DND-41 (cell line): ENCODE measurements at regions not wholly inside any gene's neighbourhood (a gene's known extent, or its start where the extent isn't known, plus 50 kb on each side); places are given as distances from the start of the nearest gene placed in this dataset.

Experiments used
- ATAC-seq: fragments of 200-7000 bp; cut with Tn5 transposase; 3 replicates; pipeline ENCODE4 v1.9.1; 2021; ENCODE audit warnings: low read depth; ENCODE audit not compliant: insufficient read depth
- DNase-seq: peaks from one replicate; pipeline ENCODE4 v3.0.0-alpha.2; 2020
- H2AFZ ChIP-seq: 2 replicates; pipeline ENCODE4 v1.6.0; 2012; ENCODE audit warnings: low read depth, low read length
- H3K27ac ChIP-seq: 2 replicates; pipeline ENCODE4 v1.5.1; 2012; ENCODE audit warnings: low read length, inconsistent platforms
- H3K27me3 ChIP-seq: fragments of 200-600 bp; sonication (generic); 2 replicates; pipeline ENCODE4 v1.6.0; 2012; ENCODE audit warnings: low read length, mild to moderate bottlenecking, inconsistent platforms; ENCODE audit not compliant: insufficient read depth, poor library complexity
- H3K36me3 ChIP-seq: 2 replicates; pipeline ENCODE4 v1.5.1; 2012; ENCODE audit warnings: low read length, inconsistent platforms; ENCODE audit not compliant: insufficient read depth
- H3K4me1 ChIP-seq: 2 replicates; pipeline ENCODE4 v1.5.1; 2012; ENCODE audit warnings: mild to moderate bottlenecking, low read length; ENCODE audit not compliant: insufficient read depth
- H3K4me2 ChIP-seq: 2 replicates; pipeline ENCODE4 v1.6.0; 2012; ENCODE audit warnings: mild to moderate bottlenecking, moderate library complexity, low read length, inconsistent platforms; ENCODE audit not compliant: insufficient read depth
- H3K4me3 ChIP-seq, 2 experiments: fragments of 200-600 bp in 1 of 2; shearing (Covaris generic) in 1 of 2; 2 replicates each; pipeline ENCODE4 v1.5.1; 2012 to 2016; ENCODE audit warnings: inconsistent platforms in 2 of 2, low read length in 2 of 2, mild to moderate bottlenecking in 2 of 2, low read depth in 1 of 2, moderate library complexity in 1 of 2
- H3K79me2 ChIP-seq: 2 replicates; pipeline ENCODE4 v1.6.0; 2012; ENCODE audit warnings: low read length, inconsistent platforms; ENCODE audit not compliant: insufficient read depth
- H3K9ac ChIP-seq: 2 replicates; pipeline ENCODE4 v1.6.0; 2012; ENCODE audit warnings: low read depth, mild to moderate bottlenecking, inconsistent platforms, low read length, moderate library complexity
- H3K9me3 ChIP-seq: 2 replicates; pipeline ENCODE4 v1.5.1; 2012; ENCODE audit warnings: low read length, moderate library complexity, mild to moderate bottlenecking, inconsistent platforms; ENCODE audit not compliant: insufficient read depth, severe bottlenecking
- H4K20me1 ChIP-seq: 2 replicates; pipeline ENCODE4 v1.6.0; 2012; ENCODE audit warnings: low read length; ENCODE audit not compliant: insufficient read depth
- EZH2 ChIP-seq: IDR thresholded peaks from 3 replicates; pipeline ENCODE4 v1.6.1; 2012; ENCODE audit warnings: borderline replicate concordance, low read depth, mild to moderate bottlenecking, moderate library complexity, low read length, inconsistent platforms; ENCODE audit not compliant: severe bottlenecking
- TF ChIP-seq, protein P1 (sequence below): IDR thresholded peaks from 2 replicates; pipeline ENCODE4 v1.5.1; 2012; ENCODE audit warnings: borderline replicate concordance, low read length, moderate library complexity, mild to moderate bottlenecking; ENCODE audit not compliant: poor library complexity, severe bottlenecking; ENCODE audit errors: extremely low read depth

- H3K4me1 ChIP-seq, result peaks cover 15% of the 10 kb centered on the region
- no peaks in the 10 kb centered on the region for H3K27me3 ChIP-seq
- no peaks in the 10 kb centered on the region for H3K36me3 ChIP-seq
- H3K27ac ChIP-seq, result no peak overlapping the region
- H2AFZ ChIP-seq, result no peak overlapping the region
- DNase-seq, result no peak
- H3K4me3 ChIP-seq, result no peak overlapping the region
- H3K9me3 ChIP-seq, result no peaks in the 10 kb centered on the region
- H3K4me2 ChIP-seq, result no peak overlapping the region
- ATAC-seq, result no peak
- TF ChIP-seq, protein P1, sequence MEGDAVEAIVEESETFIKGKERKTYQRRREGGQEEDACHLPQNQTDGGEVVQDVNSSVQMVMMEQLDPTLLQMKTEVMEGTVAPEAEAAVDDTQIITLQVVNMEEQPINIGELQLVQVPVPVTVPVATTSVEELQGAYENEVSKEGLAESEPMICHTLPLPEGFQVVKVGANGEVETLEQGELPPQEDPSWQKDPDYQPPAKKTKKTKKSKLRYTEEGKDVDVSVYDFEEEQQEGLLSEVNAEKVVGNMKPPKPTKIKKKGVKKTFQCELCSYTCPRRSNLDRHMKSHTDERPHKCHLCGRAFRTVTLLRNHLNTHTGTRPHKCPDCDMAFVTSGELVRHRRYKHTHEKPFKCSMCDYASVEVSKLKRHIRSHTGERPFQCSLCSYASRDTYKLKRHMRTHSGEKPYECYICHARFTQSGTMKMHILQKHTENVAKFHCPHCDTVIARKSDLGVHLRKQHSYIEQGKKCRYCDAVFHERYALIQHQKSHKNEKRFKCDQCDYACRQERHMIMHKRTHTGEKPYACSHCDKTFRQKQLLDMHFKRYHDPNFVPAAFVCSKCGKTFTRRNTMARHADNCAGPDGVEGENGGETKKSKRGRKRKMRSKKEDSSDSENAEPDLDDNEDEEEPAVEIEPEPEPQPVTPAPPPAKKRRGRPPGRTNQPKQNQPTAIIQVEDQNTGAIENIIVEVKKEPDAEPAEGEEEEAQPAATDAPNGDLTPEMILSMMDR, result no peak
- no peak for TF ChIP-seq EZH2
- H3K79me2 ChIP-seq, result no peaks in the 10 kb centered on the region
- H4K20me1 ChIP-seq, result no peaks in the 10 kb centered on the region
- H3K9ac ChIP-seq, result no peak overlapping the region
Measured at GRCh38 chr3:31237887-31238286, 294.8 kb upstream of the STT3B start.

GRCh38 chr3:31240013-31240412, 292.7 kb upstream of the STT3B start:
- H3K4me3 ChIP-seq, result no peak overlapping the region
- no peaks in the 10 kb centered on the region for H4K20me1 ChIP-seq
- no peak for ATAC-seq
- no peak overlapping the region for H3K27ac ChIP-seq
- H3K9ac ChIP-seq, result no peak overlapping the region
- H3K4me1 ChIP-seq, result no peaks in the 10 kb centered on the region
- no peak for DNase-seq
- no peaks in the 10 kb centered on the region for H3K27me3 ChIP-seq
- H3K4me2 ChIP-seq, result no peak overlapping the region
- H3K9me3 ChIP-seq, result no peaks in the 10 kb centered on the region
- no peak overlapping the region for H2AFZ ChIP-seq
- no peak for TF ChIP-seq EZH2
- TF ChIP-seq, protein P1, result no peak
- H3K79me2 ChIP-seq, result no peaks in the 10 kb centered on the region
- no peaks in the 10 kb centered on the region for H3K36me3 ChIP-seq

DNA sequence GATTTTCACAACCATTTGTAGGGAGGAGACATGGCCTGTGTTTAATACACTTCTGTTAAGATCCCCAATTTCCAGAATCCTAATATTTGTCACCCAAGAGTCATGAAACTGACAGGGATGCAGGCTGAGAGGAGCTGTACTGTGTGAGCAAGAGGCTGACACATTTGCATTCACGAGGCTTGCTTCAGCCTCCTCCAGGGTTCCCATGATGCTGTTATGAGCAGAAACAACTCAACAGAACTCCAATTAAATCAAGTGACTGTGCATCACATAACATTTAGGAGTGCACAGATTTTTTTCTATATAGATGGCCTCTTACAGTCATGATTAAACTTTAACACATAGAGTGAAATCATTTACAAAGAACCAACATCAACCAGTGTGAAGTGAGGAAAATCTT, 292.3 kb upstream of the STT3B start:
- no peak for TF ChIP-seq EZH2
- TF ChIP-seq, protein P1, result no peak
- H2AFZ ChIP-seq, result no peak overlapping the region
- DNase-seq, result no peak

GRCh38 chr3:31240874-31241273, 291.9 kb upstream of the STT3B start:
- DNase-seq, result no peak
- Histone ChIP-seq H3K9ac (no peak overlapping the region), H3K4me1 (no peaks in the 10 kb centered on the region), H3K4me3 (no peak overlapping the region), H3K4me2 (no peak overlapping the region), H3K9me3 (no peaks in the 10 kb centered on the region), H3K27me3 (no peaks in the 10 kb centered on the region), H3K27ac (no peak overlapping the region), H2AFZ (no peak overlapping the region), H3K36me3 (no peaks in the 10 kb centered on the region), H4K20me1 (no peaks in the 10 kb centered on the region), H3K79me2 (no peaks in the 10 kb centered on the region)
- no peak for TF ChIP-seq EZH2
- TF ChIP-seq, protein P1, result no peak
- no peak for ATAC-seq

More for the DNA sequence above, 292.3 kb upstream of the STT3B start:
- Histone ChIP-seq H3K4me3 (no peak overlapping the region), H3K27ac (no peak overlapping the region), H3K9me3 (no peaks in the 10 kb centered on the region), H3K27me3 (no peaks in the 10 kb centered on the region), H3K79me2 (no peaks in the 10 kb centered on the region), H3K4me2 (no peak overlapping the region), H3K36me3 (no peaks in the 10 kb centered on the region), H4K20me1 (no peaks in the 10 kb centered on the region), H3K4me1 (no peaks in the 10 kb centered on the region), H3K9ac (no peak overlapping the region)
- ATAC-seq, result no peak
